22Rv1 (cell line): ENCODE measurements at regions not wholly inside any gene's neighbourhood (a gene's known extent, or its start where the extent isn't known, plus 50 kb on each side); places are given as distances from the start of the nearest gene placed in this dataset.

Experiments used
- H3K27ac ChIP-seq: fragments of 450-650 bp; 2 replicates; pipeline ENCODE4 v1.5.1; 2017
- CTCF ChIP-seq: fragments of 450-650 bp; IDR thresholded peaks from 2 replicates; pipeline ENCODE4 v1.5.1; 2017; ENCODE audit warnings: mild to moderate bottlenecking
- ZFX ChIP-seq: fragments of 450-650 bp; IDR thresholded peaks from 2 replicates; pipeline ENCODE4 v1.6.1; 2017; ENCODE audit warnings: antibody characterized with exemption, borderline replicate concordance

GRCh38 chr1:221849110-221849509, 107.2 kb upstream of the DUSP10 start:
- H3K27ac ChIP-seq = no peak overlapping the region
- TF ChIP-seq CTCF (no peak), ZFX (no peak)

GRCh38 chr1:221847676-221848075, 105.8 kb upstream of the DUSP10 start:
- no peak for TF ChIP-seq ZFX
- no peak for TF ChIP-seq CTCF
- no peak overlapping the region for H3K27ac ChIP-seq

- peak overlapping the region; percentile 10; the same call in 1 of the 2 replicates for H3K27ac ChIP-seq
- 0 out of 2 replicates have a peak, but pooled peaks have one; percentile 12 for TF ChIP-seq CTCF
- TF ChIP-seq ZFX = no peak
Measured at GRCh38 chr1:221845650-221846371, 103.9 kb upstream of the DUSP10 start.

- TF ChIP-seq ZFX (no peak), CTCF (no peak)
- no peak overlapping the region for H3K27ac ChIP-seq
Measured at GRCh38 chr1:221841983-221842335, 100.1 kb upstream of the DUSP10 start.

- H3K27ac ChIP-seq = no peak overlapping the region
- TF ChIP-seq ZFX (no peak), CTCF (no peak)
Measured at GRCh38 chr1:221841251-221841982, 99.5 kb upstream of the DUSP10 start.

GRCh38 chr1:221840511-221841243, 98.8 kb upstream of the DUSP10 start:
- peak overlapping the region; percentile 24; the same call in 1 of the 2 replicates for H3K27ac ChIP-seq

More at GRCh38 chr1:221840511-221841243, 98.8 kb upstream of the DUSP10 start:
- TF ChIP-seq CTCF (no peak), ZFX (no peak)
